ENCODE measurements at regions not wholly inside any gene's neighbourhood (a gene's known extent, or its start where the extent isn't known, plus 50 kb on each side); places are given as distances from the start of the nearest gene placed in this dataset.

GRCh38 chr17:63134867-63135266 is 168.8 kb downstream of the TANC2 start:
- no peak for DNase-seq

- no peak for DNase-seq
These were observed 170.5 kb downstream of the TANC2 start for GRCh38 chr17:63136369-63137012.

- DNase-seq, result no peak
These were observed 171.1 kb downstream of the TANC2 start for GRCh38 chr17:63137163-63137562.

- no peak for DNase-seq
These were observed 172.7 kb downstream of the TANC2 start for GRCh38 chr17:63138713-63139112.

GRCh38 chr17:63139356-63139755 is 173.3 kb downstream of the TANC2 start:
- DNase-seq, result no peak

- DNase-seq, result peak; percentile 9
These were observed 174.2 kb downstream of the TANC2 start for GRCh38 chr17:63140255-63140654.

- DNase-seq, result no peak
These were observed 176.8 kb downstream of the TANC2 start for GRCh38 chr17:63142836-63143235.

GRCh38 chr17:63150490-63150889 is 184.5 kb downstream of the TANC2 start:
- no peak for DNase-seq

- no peak for DNase-seq
These were observed 185.0 kb downstream of the TANC2 start for GRCh38 chr17:63150994-63151464.

GRCh38 chr17:63151941-63152523 is 186.0 kb downstream of the TANC2 start:
- DNase-seq, result no peak

GRCh38 chr17:63153488-63153887 is 187.5 kb downstream of the TANC2 start:
- DNase-seq, result no peak

- DNase-seq, result no peak
These were observed 188.7 kb downstream of the TANC2 start for GRCh38 chr17:63154586-63155244.

- no peak for DNase-seq
These were observed 191.0 kb downstream of the TANC2 start for GRCh38 chr17:63156986-63157385.

GRCh38 chr17:63162406-63163157 is 196.5 kb downstream of the TANC2 start:
- no peak for DNase-seq

- DNase-seq, result no peak
These were observed 197.1 kb downstream of the TANC2 start for GRCh38 chr17:63163158-63163520.

GRCh38 chr17:63165400-63165799 is 199.4 kb downstream of the TANC2 start:
- DNase-seq, result no peak

- DNase-seq, result no peak
These were observed 204.8 kb downstream of the TANC2 start for GRCh38 chr17:63170795-63171194.

GRCh38 chr17:63171428-63172393 is 205.7 kb downstream of the TANC2 start:
- no peak for DNase-seq

GRCh38 chr17:63173450-63173849 is 207.4 kb downstream of the TANC2 start:
- no peak for DNase-seq

GRCh38 chr17:63173903-63174302 is 207.9 kb downstream of the TANC2 start:
- no peak for DNase-seq

GRCh38 chr17:63178530-63178929 is 212.5 kb downstream of the TANC2 start:
- no peak for DNase-seq

GRCh38 chr17:63181856-63182255 is 215.8 kb downstream of the TANC2 start:
- DNase-seq, result no peak

Data from GDM1 (cell line).